ENCODE measurements at regions not wholly inside any gene's neighbourhood (a gene's known extent, or its start where the extent isn't known, plus 50 kb on each side); places are given as distances from the start of the nearest gene placed in this dataset.

DNA sequence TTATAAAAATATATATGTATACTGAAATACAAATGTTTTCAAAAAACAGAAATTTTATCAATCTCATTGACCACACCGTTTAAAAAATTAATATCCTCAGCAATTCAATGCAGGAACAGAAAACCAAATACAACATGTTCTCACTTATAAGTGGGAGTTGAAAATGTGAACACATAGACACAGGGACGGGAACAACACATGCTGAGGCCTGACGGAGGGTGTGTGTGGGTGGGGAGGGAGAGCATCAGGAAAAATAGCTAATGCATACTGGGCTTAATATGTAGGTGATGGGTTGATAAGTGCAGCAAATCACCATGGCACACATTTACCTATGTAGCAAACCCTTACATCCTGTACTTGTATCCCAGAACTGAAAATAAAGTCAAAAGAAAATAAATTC, 409.5 kb downstream of the MLLT3 start:
- Histone ChIP-seq H2BK5ac (ENCODE audit: low read depth, low read length, poor library complexity, severe bottlenecking) (no peak overlapping the region), H3K18ac (ENCODE audit: low read depth, low read length) (no peak overlapping the region), H2AK9ac (replicated peaks; ENCODE audit: low read depth, low read length, poor library complexity) (no peak overlapping the region), H3K14ac (replicated peaks; ENCODE audit: low read depth, low read length) (no peak overlapping the region), H3K79me1 (ENCODE audit: low read depth in 1 of 2, low read length in 2 of 2) (no peaks in the 10 kb centered on the region), H4K91ac (ENCODE audit: insufficient read depth, low read depth, low read length) (no peak overlapping the region), H3K9me1 (ENCODE audit: insufficient read depth, low read length) (no peaks in the 10 kb centered on the region), H3K36me3 (ENCODE audit: control insufficient read depth, insufficient read depth, low read length) (no peaks in the 10 kb centered on the region), H3K27me3 (ENCODE audit: control insufficient read depth, insufficient read depth, low read length) (peaks cover 2% of the 10 kb centered on the region; the same call in 1 of the 2 replicates), H2BK15ac (ENCODE audit: low read depth, low read length) (no peak overlapping the region), H4K5ac (ENCODE audit: low read depth, low read length) (no peak overlapping the region), H2AFZ (replicated peaks; ENCODE audit: low read length, poor library complexity) (no peak overlapping the region), H3K27ac (ENCODE audit: insufficient read depth, low read length) (no peak overlapping the region), H4K20me1 (ENCODE audit: insufficient read depth, low read length) (no peaks in the 10 kb centered on the region), H3K9me3 (ENCODE audit: control insufficient read depth, insufficient read depth, low read length) (no peaks in the 10 kb centered on the region), H3K56ac (ENCODE audit: extremely low read depth, insufficient read depth, low read length) (no peak overlapping the region), H3K4me2 (ENCODE audit: low read depth, low read length) (no peak overlapping the region), H2BK20ac (ENCODE audit: low read depth, low read length) (no peak overlapping the region), H4K8ac (ENCODE audit: low read depth in 2 of 2, low read length in 2 of 2) (no peak overlapping the region), H3K4me1 (ENCODE audit: control insufficient read depth, insufficient read depth, low read length) (no peaks in the 10 kb centered on the region), H3K4me3 (ENCODE audit: insufficient read depth, low read depth, low read length) (no peak overlapping the region), H3K4ac (ENCODE audit: low read depth, low read length) (no peak overlapping the region), H2AK5ac (ENCODE audit: low read depth, low read length) (no peak overlapping the region), H3K23ac (ENCODE audit: low read depth, low read length) (no peak overlapping the region), H2BK120ac (ENCODE audit: low read depth, low read length) (no peak overlapping the region), H3K9ac (ENCODE audit: low read depth, low read length) (no peak overlapping the region)
- TF ChIP-seq RCOR1 (IDR thresholded peaks at IDR 0.05; ENCODE audit: insufficient replicate concordance, low read length), result no peak
- TF ChIP-seq POLR2A (IDR thresholded peaks at IDR 0.05; ENCODE audit: low read depth, low read length), result no peak
- TF ChIP-seq RFX5 (IDR thresholded peaks at IDR 0.05; ENCODE audit: low read depth, low read length), result no peak
- TF ChIP-seq, protein P1, sequence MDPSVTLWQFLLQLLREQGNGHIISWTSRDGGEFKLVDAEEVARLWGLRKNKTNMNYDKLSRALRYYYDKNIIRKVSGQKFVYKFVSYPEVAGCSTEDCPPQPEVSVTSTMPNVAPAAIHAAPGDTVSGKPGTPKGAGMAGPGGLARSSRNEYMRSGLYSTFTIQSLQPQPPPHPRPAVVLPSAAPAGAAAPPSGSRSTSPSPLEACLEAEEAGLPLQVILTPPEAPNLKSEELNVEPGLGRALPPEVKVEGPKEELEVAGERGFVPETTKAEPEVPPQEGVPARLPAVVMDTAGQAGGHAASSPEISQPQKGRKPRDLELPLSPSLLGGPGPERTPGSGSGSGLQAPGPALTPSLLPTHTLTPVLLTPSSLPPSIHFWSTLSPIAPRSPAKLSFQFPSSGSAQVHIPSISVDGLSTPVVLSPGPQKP (IDR thresholded peaks at IDR 0.05; ENCODE audit: borderline replicate concordance, low read depth, low read length), result no peak
- TF ChIP-seq CTCF (conservative IDR thresholded peaks at IDR 0.05; ENCODE audit: low read depth, low read length), result no peak
- TF ChIP-seq, protein P2, sequence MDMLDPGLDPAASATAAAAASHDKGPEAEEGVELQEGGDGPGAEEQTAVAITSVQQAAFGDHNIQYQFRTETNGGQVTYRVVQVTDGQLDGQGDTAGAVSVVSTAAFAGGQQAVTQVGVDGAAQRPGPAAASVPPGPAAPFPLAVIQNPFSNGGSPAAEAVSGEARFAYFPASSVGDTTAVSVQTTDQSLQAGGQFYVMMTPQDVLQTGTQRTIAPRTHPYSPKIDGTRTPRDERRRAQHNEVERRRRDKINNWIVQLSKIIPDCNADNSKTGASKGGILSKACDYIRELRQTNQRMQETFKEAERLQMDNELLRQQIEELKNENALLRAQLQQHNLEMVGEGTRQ (IDR thresholded peaks at IDR 0.05; ENCODE audit: low read depth, low read length), result no peak
- TF ChIP-seq MXI1 (IDR thresholded peaks at IDR 0.05; ENCODE audit: borderline replicate concordance, low read depth, low read length), result no peak
- no peak for TF ChIP-seq RAD21 (IDR thresholded peaks at IDR 0.05; ENCODE audit: low read length)
- TF ChIP-seq FOS (IDR thresholded peaks at IDR 0.05; ENCODE audit: low read depth, low read length), result no peak
- TF ChIP-seq NFE2L2 (IDR thresholded peaks at IDR 0.05; ENCODE audit: low read depth, low read length), result no peak
- no peak for TF ChIP-seq SMC3 (IDR thresholded peaks at IDR 0.05; ENCODE audit: low read depth, low read length)
- no peak for TF ChIP-seq CEBPB (IDR thresholded peaks at IDR 0.05; ENCODE audit: low read depth, low read length)
- TF ChIP-seq MAZ (IDR thresholded peaks at IDR 0.05; ENCODE audit: borderline replicate concordance, low read depth, low read length), result no peak
- intact Hi-C loops (cut with micrococcal nuclease), result loop anchor here (10.0 kb wide), 1 partner anchor 52 kb away; no protein-coding TSS in a partner anchor
- DNase-seq (no peak), ATAC-seq (ENCODE audit: low read depth) (no peak)
- ChIA-PET CTCF (interaction anchor here (0.5 to 0.6 kb wide), 2 partner anchors 14 to 88 kb away, joined by 3 to 9 read pairs; no protein-coding TSS in a partner anchor), POLR2A (ENCODE audit: unreplicated experiment) (no interaction called here)
- dilution Hi-C loops (cut with HindIII; ENCODE audit: low sequenced_read_pairs, unreplicated experiment), result no loop called here
- BruUV-seq (replicated peaks), result no TSS peak
- in situ Hi-C loops (cut with MboI; ENCODE audit: low sequenced_read_pairs), result no loop called here
- WGBS, 2 experiments (ENCODE audit: extremely low coverage in 2 of 2, insufficient read length in 1 of 2), result no CpG with 5 or more reads among the region's 3 CpGs
